NCI-H226 (cell line): ENCODE measurements at regions not wholly inside any gene's neighbourhood (a gene's known extent, or its start where the extent isn't known, plus 50 kb on each side); places are given as distances from the start of the nearest gene placed in this dataset.
"Not testable (repeated sequence)": the region's sequence is repeated elsewhere in the genome, so short reads cannot be mapped to it uniquely, and the experiment has no call there.

Source experiments
- DNase-seq: peaks from one replicate; pipeline ENCODE4 v3.0.0-alpha.2; 2015

GRCh38 chr7:155397758-155398714 lies 59.9 kb upstream of the EN2 start:
- DNase-seq, result not testable (repeated sequence)

GRCh38 chr7:155398944-155399343 lies 59.0 kb upstream of the EN2 start:
- DNase-seq, result no peak

GRCh38 chr7:155399577-155399976 lies 58.4 kb upstream of the EN2 start:
- no peak for DNase-seq

- no peak for DNase-seq
Measured at GRCh38 chr7:155401231-155401630, 56.7 kb upstream of the EN2 start.

- no peak for DNase-seq
Measured at GRCh38 chr7:155401884-155402283, 56.0 kb upstream of the EN2 start.

GRCh38 chr7:155402941-155403340 lies 55.0 kb upstream of the EN2 start:
- DNase-seq, result no peak

GRCh38 chr7:155404976-155405375 lies 53.0 kb upstream of the EN2 start:
- DNase-seq, result no peak

GRCh38 chr7:155405399-155406318 lies 52.3 kb upstream of the EN2 start:
- no peak for DNase-seq

- no peak for DNase-seq
Measured at GRCh38 chr7:155407799-155408198, 50.1 kb upstream of the EN2 start.
